IgD-negative memory B cell (primary cell): ENCODE measurements at regions not wholly inside any gene's neighbourhood (a gene's known extent, or its start where the extent isn't known, plus 50 kb on each side); places are given as distances from the start of the nearest gene placed in this dataset.

Source experiments
- H3K27ac Mint-ChIP-seq, 3 donors: one replicate each; pipeline ENCODE4 v1.8.0; 2020 to 2022; ENCODE audit warnings: mild to moderate bottlenecking in 3 of 3, mixed read lengths in 3 of 3, moderate library complexity in 1 of 3
- H3K27me3 Mint-ChIP-seq: one replicate; pipeline ENCODE4 v1.8.0; 2021; ENCODE audit warnings: mixed read lengths
- H3K36me3 Mint-ChIP-seq: one replicate; pipeline ENCODE4 v1.8.0; 2020; ENCODE audit warnings: mild to moderate bottlenecking, mixed read lengths
- H3K4me1 Mint-ChIP-seq, 3 donors: one replicate each; pipeline ENCODE4 v1.8.0; 2020 to 2022; ENCODE audit warnings: mixed read lengths in 3 of 3, mild to moderate bottlenecking in 1 of 3
- H3K4me3 Mint-ChIP-seq, 4 donors: one replicate each; pipeline ENCODE4 v1.8.0; 2020 to 2022; ENCODE audit warnings: mild to moderate bottlenecking in 4 of 4, mixed read lengths in 4 of 4, moderate library complexity in 3 of 4
- H3K9me3 Mint-ChIP-seq, 3 donors: one replicate each; pipeline ENCODE4 v1.8.0; 2020 to 2021; ENCODE audit warnings: mixed read lengths in 3 of 3, mild to moderate bottlenecking in 1 of 3

DNA sequence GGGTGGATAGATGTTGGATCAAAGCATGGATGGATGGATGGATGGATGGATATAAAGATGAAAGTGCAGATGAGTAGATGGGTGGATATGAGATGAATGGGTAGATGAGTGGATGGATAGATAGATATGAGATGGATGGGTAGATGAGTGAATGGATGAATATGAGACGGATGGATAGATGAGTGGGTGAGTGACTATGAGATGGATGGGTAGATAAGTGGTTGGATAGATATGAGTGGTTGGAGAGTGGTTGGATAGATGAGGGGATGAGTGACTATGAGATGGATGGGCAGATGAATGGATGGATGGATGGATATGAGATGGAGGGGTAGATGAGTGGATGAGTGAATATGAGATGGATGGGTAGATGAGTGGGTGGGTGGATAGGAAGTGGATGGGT is 204.6 kb upstream of the TLE3 start:
- H3K27me3 Mint-ChIP-seq: peaks cover 5% of the 10 kb centered on the region
- H3K36me3 Mint-ChIP-seq: no peaks in the 10 kb centered on the region
- peaks cover 8 to 11% (median 10%) of the 10 kb centered on the region in 3 donors for H3K4me1 Mint-ChIP-seq
- H3K9me3 Mint-ChIP-seq: peaks cover 0 to 3% (median 0%) of the 10 kb centered on the region in 3 donors
- no peak overlapping the region for H3K4me3 Mint-ChIP-seq
- no peak overlapping the region for H3K27ac Mint-ChIP-seq

DNA sequence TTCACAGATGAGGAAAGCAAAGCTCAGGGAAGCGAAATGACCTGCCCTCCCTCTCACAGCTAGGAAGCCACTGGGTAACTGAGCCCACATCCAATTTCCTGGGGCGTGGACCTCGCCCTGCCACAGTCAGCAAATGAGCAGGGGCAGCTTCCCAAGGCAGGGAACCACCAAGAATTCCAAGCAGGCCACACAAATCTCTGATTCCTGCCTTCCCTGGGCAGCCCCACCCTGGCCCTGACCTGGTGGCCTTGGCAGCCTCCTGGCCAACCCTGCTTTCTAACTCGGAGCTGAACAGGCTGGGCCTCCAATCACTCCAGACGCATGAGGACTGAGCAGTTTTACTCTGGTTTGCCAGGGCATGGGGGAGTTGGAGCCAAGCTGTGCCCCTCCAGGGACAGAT is 203.7 kb upstream of the TLE3 start:
- Mint-ChIP-seq H3K36me3 (no peaks in the 10 kb centered on the region), H3K4me3 (no peak overlapping the region), H3K9me3 (peaks cover 0 to 3% (median 0%) of the 10 kb centered on the region in 3 donors), H3K27me3 (peaks cover 2% of the 10 kb centered on the region), H3K4me1 (peaks cover 10 to 16% (median 13%) of the 10 kb centered on the region in 3 donors), H3K27ac (no peak overlapping the region)

DNA sequence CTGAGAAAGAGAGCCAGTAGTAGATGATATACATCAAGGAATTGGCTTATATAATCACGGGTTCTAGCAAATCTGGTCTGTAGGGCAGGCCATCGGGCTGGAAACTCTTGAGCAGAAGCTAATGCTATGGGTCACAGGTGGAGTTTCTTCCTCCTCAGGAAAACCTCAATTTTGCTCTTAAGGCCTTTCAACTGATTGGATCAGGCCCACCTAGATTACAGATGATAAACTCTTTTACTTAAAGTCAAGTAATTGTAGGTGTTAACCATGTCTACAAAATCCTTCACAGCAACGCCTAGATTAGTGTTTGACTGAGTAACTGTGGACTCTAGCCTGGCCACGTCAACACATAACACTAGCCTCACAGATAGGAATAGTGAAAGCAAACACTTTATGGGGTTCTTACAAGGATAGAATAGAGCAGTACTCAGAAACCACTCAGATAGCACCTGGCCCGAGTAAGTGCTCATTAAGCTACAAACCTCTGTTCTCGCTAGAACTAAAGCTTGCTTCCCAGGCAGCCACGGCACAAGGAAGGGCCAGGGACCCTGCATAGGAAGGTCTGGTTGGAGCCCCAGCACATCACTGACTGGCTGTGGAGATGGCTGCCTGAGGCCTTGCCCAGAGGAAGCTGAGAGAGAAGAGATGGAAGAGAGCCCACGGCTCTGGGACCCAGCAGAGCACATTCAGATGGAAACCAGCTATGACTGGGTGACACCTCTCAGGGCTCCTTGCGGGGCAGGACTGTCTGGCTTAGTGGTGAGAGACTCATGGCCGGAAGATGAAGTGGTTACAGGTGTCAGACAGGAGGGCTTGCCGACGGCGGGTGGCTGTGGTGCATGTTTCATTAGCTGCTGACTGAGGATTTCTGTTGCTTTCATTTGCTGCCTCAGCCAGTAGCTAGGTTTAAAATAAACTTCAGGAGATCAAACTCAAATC is 202.5 kb upstream of the TLE3 start:
- Mint-ChIP-seq H3K27ac (peak overlapping the region; percentile 8 to 93 (median 35)), H3K9me3 (peaks cover 0 to 3% (median 0%) of the 10 kb centered on the region in 3 donors), H3K27me3 (peaks cover 2% of the 10 kb centered on the region), H3K36me3 (no peaks in the 10 kb centered on the region), H3K4me1 (peaks cover 12 to 19% (median 17%) of the 10 kb centered on the region in 3 donors), H3K4me3 (peak overlapping the region in 2 of 4 donors; percentile 63 to 76)

DNA sequence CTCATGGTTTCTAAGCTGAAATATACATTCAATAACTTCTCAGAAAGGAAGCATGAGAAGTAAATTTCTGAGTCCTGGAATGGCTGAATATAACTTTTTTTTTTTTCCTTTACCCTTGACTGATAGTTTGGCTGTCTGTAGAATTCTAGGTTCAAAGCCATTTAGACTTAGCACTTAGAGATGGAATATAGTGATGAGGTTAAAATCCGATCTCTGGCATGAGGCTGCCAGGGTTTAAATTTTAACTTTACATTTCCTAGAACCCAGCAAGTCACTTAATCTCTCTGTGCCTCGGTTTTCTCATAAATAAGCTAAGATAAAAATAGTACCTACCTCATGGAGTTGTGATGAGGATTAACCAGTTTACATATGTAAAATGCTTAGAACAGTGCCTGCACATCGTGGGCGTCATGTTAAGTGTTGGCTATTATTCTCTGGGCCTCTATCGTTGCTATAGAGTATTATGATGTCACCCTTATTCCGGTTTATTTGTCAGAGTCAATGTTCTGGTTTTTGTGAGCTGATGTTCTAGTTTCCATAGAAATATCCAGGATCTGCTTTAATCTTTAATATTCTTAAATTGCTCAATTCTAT is 199.8 kb upstream of the TLE3 start:
- no peaks in the 10 kb centered on the region for H3K9me3 Mint-ChIP-seq
- H3K27me3 Mint-ChIP-seq: peaks cover 2% of the 10 kb centered on the region
- no peak overlapping the region for H3K4me3 Mint-ChIP-seq
- peak overlapping the region in 1 of 3 donors; percentile 36 for H3K27ac Mint-ChIP-seq
- peaks cover 12 to 19% (median 17%) of the 10 kb centered on the region in 3 donors for H3K4me1 Mint-ChIP-seq
- no peaks in the 10 kb centered on the region for H3K36me3 Mint-ChIP-seq

DNA sequence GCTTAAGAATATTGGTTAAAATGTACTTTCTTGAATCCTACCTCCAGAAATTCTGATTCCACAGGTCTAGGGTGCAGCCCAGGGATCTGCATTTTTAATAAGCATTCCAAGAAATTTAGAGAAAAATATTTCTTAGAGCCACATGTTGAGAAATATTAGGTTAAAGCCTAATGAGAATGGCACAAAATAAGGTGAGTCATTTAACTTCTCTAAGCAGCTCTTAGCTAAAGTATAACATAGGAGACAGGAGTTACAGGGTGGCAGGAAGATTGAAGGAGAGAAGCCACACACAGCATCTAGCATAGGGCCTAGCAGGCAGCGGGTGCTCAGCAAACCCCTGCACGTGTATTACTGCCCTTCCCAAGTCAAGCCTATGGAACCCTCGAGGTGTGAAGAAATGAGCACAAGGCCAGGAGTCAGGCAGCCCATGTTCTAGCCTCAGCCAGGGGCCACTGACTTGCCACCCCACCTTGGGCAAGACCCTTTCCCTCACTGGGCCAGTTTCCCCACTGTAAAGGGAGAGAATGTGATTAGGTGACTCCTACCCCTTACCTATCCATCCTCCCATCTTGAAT is 197.1 kb upstream of the TLE3 start:
- Mint-ChIP-seq H3K27me3 (peaks cover 2% of the 10 kb centered on the region), H3K4me1 (peaks cover 2 to 12% (median 6%) of the 10 kb centered on the region in 3 donors), H3K9me3 (no peaks in the 10 kb centered on the region), H3K36me3 (no peaks in the 10 kb centered on the region), H3K4me3 (no peak overlapping the region), H3K27ac (no peak overlapping the region)

DNA sequence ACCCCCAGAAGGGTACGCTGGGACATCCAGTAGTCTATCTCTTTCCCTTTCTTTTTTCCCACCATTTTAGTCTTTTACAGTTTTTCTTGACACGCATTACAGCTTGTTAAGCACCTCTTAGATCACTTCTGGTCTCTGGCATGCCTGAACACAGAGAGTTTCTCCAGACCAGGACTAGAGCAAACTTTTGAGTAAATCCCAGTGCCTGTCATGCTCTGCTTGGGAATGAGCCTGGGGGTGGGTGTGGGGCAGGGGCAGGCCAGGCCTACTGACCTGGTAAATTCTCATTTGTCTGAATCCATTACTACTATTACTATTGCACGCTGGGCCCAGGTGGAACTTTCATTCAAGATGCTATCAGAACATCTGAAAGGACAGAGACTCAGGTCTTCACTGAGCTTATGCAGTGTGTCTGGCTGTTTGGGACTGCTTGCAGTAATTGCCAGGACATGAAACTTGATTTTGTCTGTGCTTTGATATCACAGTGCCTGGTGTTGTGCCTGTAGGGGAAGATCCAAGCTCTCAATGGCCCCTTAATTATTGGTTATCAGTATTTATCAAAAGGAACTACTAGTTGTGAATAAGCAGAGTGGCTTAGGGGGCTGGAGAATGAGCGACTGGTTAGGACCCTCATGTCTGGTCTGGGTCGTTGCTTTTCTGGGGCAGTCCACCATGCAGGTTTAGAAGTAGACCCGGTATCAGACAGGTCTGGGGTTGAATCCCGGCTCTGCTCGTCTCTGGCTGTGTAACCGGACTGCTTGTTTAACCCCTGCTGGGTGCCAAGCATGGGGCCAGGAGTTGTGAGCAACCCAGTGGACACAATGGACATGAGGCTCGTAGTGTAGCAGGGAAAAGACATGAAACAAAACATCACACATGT is 196.1 kb upstream of the TLE3 start:
- H3K27me3 Mint-ChIP-seq: peaks cover under 1% of the 10 kb centered on the region
- H3K9me3 Mint-ChIP-seq: no peaks in the 10 kb centered on the region
- H3K36me3 Mint-ChIP-seq: no peaks in the 10 kb centered on the region
- H3K4me3 Mint-ChIP-seq: no peak overlapping the region
- H3K4me1 Mint-ChIP-seq: peaks cover 2 to 12% (median 6%) of the 10 kb centered on the region in 3 donors
- H3K27ac Mint-ChIP-seq: no peak overlapping the region

DNA sequence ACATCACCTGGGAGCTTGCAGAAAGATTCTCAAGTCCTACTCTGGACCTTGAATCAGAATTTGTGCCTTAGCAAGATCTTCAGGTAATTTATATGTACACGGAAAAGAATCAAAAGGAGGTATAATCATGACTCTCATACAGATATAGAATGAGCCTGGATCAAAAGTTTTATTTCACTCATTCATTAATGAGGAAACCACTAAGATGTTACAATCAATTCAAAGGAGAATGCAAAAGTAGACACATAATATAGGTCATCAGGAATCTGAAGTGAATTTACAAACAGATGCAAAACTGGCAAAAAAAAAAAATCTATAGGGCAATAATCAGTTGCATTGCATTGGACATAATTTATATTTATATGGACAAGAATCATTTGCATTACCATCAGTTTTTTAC is 195.4 kb upstream of the TLE3 start:
- H3K4me3 Mint-ChIP-seq: no peak overlapping the region
- no peaks in the 10 kb centered on the region for H3K27me3 Mint-ChIP-seq
- H3K27ac Mint-ChIP-seq: no peak overlapping the region
- no peaks in the 10 kb centered on the region for H3K36me3 Mint-ChIP-seq
- H3K4me1 Mint-ChIP-seq: peaks cover 4 to 15% (median 6%) of the 10 kb centered on the region in 3 donors
- no peaks in the 10 kb centered on the region for H3K9me3 Mint-ChIP-seq

DNA sequence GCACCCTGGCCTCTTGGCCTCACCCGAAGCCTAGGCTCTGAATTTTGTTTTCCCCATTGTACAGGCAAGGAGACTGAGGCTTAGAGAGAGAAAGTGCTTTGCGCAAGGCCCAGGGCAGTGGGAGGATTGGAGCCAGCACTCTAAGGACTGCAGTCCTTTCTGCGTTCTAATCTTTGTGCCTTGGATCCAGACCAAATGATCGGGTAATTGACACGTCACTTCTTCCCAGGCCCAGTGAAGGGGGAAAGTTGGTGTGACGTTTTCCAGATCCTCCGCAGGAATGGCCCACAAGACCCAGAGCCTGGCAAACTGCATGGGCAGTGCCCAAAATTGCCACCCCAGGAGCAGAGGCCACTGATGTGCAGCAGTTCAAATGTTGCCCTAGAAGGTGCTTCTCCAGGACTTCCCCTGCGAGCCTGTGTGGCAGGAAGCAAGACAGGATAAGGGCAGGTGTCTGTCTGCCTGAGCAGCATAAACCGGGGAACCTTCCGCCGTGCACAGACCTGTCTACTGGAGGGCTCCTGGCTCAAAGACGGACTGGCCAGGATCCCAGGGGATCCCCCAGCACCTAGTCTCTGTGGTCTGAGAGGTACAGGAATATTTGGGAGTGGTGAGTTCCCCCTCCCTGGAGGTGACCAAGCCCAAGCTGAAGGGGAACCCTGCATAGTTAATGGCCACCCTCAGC is 194.5 kb upstream of the TLE3 start:
- Mint-ChIP-seq H3K36me3 (no peaks in the 10 kb centered on the region), H3K27me3 (no peaks in the 10 kb centered on the region), H3K27ac (no peak overlapping the region), H3K4me1 (peaks cover 4 to 20% (median 9%) of the 10 kb centered on the region in 3 donors), H3K4me3 (no peak overlapping the region), H3K9me3 (no peaks in the 10 kb centered on the region)

DNA sequence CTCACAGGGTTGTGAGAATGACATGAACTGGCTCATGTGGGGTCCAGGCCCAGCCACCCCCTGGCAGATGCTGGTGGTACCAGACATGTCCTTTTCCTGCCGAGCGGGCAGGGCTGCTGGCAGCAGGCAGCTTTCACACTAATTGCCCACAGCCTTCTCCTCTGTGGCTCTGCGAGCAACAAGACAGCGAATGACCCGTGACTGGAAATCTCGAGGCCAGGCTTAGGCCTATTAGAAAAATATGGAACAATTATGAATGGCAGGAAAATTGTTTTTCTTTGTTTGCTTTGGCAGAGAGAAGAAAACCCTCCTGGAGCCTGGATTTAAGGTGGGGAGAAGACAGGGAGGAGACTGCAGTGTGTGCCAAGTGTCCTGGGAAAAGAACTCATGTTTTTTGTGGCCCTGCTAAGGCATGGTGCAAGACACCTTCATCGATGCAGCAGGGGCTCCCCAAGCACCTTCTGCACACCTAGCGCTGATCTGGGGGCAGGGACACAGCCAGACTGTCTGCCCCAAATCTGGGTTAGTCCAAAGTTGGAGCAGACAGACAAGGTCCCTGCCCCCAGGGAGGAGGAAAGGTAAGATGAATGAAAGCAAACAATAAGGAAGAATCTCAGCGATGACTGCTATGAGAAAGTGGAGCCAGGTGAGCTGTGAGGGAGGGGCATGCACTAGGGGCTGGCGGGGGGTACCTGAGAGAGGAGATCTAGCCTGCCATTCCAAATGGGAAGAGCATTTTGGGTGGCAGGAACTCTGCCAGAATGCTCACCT is 193.8 kb upstream of the TLE3 start:
- no peak overlapping the region for H3K4me3 Mint-ChIP-seq
- H3K27ac Mint-ChIP-seq: peak overlapping the region in 1 of 3 donors; percentile 47
- H3K9me3 Mint-ChIP-seq: no peaks in the 10 kb centered on the region
- H3K4me1 Mint-ChIP-seq: peaks cover 4 to 14% (median 7%) of the 10 kb centered on the region in 3 donors
- H3K36me3 Mint-ChIP-seq: no peaks in the 10 kb centered on the region
- H3K27me3 Mint-ChIP-seq: no peaks in the 10 kb centered on the region

DNA sequence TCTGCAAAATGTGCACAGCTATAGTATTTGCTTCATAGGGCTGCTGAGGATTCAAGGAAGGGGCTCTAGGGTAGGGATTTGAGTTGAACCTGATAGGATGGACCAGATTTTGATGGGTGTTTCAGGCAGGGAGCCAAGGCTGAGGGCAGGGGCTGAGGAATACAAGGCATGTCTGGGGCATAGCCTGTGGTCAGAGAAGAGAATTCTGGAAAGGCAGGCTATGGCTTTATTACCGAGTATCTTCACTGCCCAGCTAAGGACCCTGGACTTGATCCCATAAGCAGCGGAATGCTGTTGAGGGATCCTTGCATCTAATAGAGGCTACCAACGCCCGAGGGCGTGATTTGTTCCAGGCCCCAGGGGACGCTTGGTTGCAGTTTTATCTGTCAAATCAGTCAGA is 193.0 kb upstream of the TLE3 start:
- Mint-ChIP-seq H3K9me3 (no peaks in the 10 kb centered on the region), H3K4me1 (peaks cover 2 to 9% (median 2%) of the 10 kb centered on the region in 3 donors), H3K36me3 (no peaks in the 10 kb centered on the region)

DNA sequence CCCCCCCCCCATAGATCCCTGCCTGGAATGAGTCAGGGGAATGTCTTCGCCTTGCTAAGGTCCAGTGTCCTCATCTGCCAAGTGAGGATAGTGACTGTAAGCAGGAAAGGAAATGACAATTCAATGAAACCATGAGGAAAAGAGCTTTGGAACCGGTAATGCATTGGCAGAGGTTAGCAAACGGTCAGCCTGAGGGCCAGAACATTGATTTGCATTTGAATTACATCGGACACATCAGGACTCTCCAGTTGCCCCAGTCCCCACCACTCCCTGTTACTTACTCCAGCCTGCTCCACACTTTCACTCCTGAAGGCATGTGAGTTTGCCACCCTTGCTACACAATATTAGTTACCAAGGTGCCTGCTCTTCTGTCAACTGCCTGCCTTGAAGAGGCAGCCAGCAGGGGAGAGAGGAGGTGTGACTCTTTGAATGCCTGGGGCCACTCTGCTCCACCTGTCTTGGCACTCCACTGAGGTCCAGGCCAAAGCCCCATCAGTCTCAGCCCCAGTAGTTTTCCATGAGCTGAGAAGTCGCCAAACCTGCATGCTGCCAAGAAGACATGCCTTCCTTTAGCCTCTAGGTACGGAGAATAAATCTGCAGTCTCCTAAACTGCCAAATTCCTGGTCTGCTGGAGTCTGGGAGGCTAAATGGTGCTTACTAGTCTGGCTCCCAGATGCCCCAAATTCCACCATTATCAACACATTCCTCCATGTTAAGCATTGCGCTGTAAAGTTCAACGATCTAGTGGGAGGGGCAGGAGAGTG is 191.7 kb upstream of the TLE3 start:
- no peaks in the 10 kb centered on the region for H3K36me3 Mint-ChIP-seq
- no peaks in the 10 kb centered on the region for H3K9me3 Mint-ChIP-seq
- H3K27me3 Mint-ChIP-seq: no peaks in the 10 kb centered on the region
- H3K4me1 Mint-ChIP-seq: peaks cover 6 to 9% (median 9%) of the 10 kb centered on the region in 3 donors
- no peak overlapping the region for H3K27ac Mint-ChIP-seq
- no peak overlapping the region for H3K4me3 Mint-ChIP-seq

More for the DNA sequence above, 193.0 kb upstream of the TLE3 start:
- H3K4me3 Mint-ChIP-seq: no peak overlapping the region
- no peaks in the 10 kb centered on the region for H3K27me3 Mint-ChIP-seq
- no peak overlapping the region for H3K27ac Mint-ChIP-seq

DNA sequence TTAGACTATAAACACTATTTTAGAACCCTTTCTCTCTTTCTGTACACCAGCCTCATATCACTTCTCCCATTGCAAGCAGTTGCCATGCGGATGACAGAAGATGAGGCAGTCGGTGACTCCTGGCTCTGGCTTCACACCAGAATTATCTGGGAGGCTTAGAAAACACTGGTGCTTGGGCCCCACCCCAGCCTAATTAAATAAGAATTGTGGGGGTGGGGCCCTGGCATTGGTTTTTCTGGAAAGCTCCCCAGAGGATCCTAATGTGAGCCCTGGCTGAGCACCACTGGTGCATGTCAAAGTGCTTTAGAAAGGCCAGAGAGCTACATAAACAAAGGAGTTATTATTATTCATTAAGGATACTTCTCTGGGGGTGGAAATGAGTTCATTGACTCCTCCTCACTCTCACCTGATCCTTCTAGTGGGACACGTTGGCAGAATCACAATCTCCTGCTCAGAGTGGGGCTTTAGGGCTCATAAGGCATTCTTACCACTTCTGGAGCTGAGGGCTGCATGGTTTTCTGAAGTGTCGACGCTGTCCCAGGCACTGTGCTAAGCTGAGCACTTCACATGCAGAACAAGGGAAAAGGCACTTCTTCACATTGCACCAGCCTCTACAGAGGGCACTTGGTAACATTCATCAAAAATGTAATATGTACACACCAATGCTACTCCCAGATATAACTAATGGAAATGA is 188.5 kb upstream of the TLE3 start:
- H3K27ac Mint-ChIP-seq: peak overlapping the region in 1 of 3 donors; percentile 73

More for the DNA sequence above, 188.5 kb upstream of the TLE3 start:
- Mint-ChIP-seq H3K4me1 (peaks cover 14 to 21% (median 16%) of the 10 kb centered on the region in 3 donors), H3K4me3 (no peak overlapping the region), H3K27me3 (no peaks in the 10 kb centered on the region), H3K9me3 (no peaks in the 10 kb centered on the region), H3K36me3 (peaks cover 1% of the 10 kb centered on the region)
